OCI-LY3 (cell line): ENCODE measurements at regions not wholly inside any gene's neighbourhood (a gene's known extent, or its start where the extent isn't known, plus 50 kb on each side); places are given as distances from the start of the nearest gene placed in this dataset.

ENCODE experiments used
- H2AFZ ChIP-seq: fragments of 200-600, 300-600 bp; shearing (Covaris generic); 2 replicates; pipeline ENCODE4 v1.6.0; 2014; ENCODE audit warnings: antibody characterized with exemption, low read depth, low read length
- H3K27ac ChIP-seq: fragments of 200-600, 300-600 bp; sonication (generic); 2 replicates; pipeline ENCODE4 v1.5.1; 2014; ENCODE audit warnings: mild to moderate bottlenecking, low read length, moderate library complexity, mixed read lengths
- H3K27me3 ChIP-seq: fragments of 200-600, 300-600 bp; sonication (generic); 2 replicates; pipeline ENCODE4 v1.6.1; 2014; ENCODE audit warnings: low read depth, low read length, mixed read lengths
- H3K36me3 ChIP-seq: fragments of 200-600, 300-600 bp; sonication (generic); replicated peaks from 2 replicates; pipeline ENCODE3; 2014; ENCODE audit warnings: low read depth, low read length, mixed read lengths
- H3K4me1 ChIP-seq: fragments of 300-600, 200-600 bp; sonication (generic); 2 replicates; pipeline ENCODE4 v1.6.1; 2014; ENCODE audit warnings: low read length, mixed read lengths
- H3K4me2 ChIP-seq: fragments of 200-600, 300-600 bp; sonication (generic); 2 replicates; pipeline ENCODE4 v1.6.1; 2014; ENCODE audit warnings: low read length, mixed read lengths
- H3K4me3 ChIP-seq: fragments of 300-600, 200-600 bp; sonication (generic); 2 replicates; pipeline ENCODE4 v1.5.1; 2014; ENCODE audit warnings: antibody characterized with exemption, mild to moderate bottlenecking, low read length, moderate library complexity
- H3K79me2 ChIP-seq: fragments of 300-600, 200-600 bp; shearing (Covaris generic); 2 replicates; pipeline ENCODE4 v1.6.1; 2014; ENCODE audit warnings: mild to moderate bottlenecking, low read length, mixed read lengths
- H3K9ac ChIP-seq: fragments of 300-600, 200-600 bp; shearing (Covaris generic); 2 replicates; pipeline ENCODE4 v1.6.0; 2014; ENCODE audit warnings: mild to moderate bottlenecking, low read length, moderate library complexity
- H3K9me3 ChIP-seq: fragments of 200-600, 300-600 bp; shearing (Covaris generic); 2 replicates; pipeline ENCODE4 v1.6.1; 2014; ENCODE audit warnings: low read length, mixed read lengths; ENCODE audit not compliant: insufficient read depth
- H4K20me1 ChIP-seq: fragments of 200-600, 300-600 bp; sonication (generic); 2 replicates; pipeline ENCODE4 v1.6.1; 2016; ENCODE audit warnings: low read length, mixed read lengths; ENCODE audit not compliant: insufficient read depth
- EZH2phosphoT487 ChIP-seq: fragments of 200-600 bp; shearing (Covaris generic); IDR thresholded peaks from 2 replicates; pipeline ENCODE4 v1.6.1; 2018; ENCODE audit warnings: antibody characterized with exemption, mixed run types, low read depth
- TF ChIP-seq, protein P1 (sequence below): fragments of 200-600, 300-600 bp; sonication (generic); IDR thresholded peaks from 2 replicates; pipeline ENCODE4 v1.5.1; 2014; ENCODE audit warnings: antibody characterized with exemption, low read length, low read depth

DNA sequence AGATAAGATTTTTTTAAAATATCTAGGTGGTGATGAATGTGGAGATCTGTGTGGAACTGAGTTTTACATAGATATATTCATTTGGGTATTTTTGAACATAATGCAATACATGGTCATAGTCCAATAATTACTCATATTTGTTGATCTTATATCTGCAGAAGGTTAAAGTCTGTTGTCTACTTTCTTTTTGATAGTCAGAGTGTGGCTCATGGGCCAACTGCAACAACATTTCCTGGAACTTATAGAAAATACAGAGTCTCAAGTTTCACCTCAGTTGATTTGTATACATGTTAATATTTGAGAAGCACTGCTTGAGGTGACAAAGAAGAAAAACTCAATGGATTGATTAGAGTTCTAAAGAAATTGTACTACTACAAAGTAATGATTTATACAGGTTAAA, 408.4 kb downstream of the ARAP2 start:
- no peaks in the 10 kb centered on the region for H3K27me3 ChIP-seq
- no peak overlapping the region for H3K4me2 ChIP-seq
- TF ChIP-seq, protein P1, sequence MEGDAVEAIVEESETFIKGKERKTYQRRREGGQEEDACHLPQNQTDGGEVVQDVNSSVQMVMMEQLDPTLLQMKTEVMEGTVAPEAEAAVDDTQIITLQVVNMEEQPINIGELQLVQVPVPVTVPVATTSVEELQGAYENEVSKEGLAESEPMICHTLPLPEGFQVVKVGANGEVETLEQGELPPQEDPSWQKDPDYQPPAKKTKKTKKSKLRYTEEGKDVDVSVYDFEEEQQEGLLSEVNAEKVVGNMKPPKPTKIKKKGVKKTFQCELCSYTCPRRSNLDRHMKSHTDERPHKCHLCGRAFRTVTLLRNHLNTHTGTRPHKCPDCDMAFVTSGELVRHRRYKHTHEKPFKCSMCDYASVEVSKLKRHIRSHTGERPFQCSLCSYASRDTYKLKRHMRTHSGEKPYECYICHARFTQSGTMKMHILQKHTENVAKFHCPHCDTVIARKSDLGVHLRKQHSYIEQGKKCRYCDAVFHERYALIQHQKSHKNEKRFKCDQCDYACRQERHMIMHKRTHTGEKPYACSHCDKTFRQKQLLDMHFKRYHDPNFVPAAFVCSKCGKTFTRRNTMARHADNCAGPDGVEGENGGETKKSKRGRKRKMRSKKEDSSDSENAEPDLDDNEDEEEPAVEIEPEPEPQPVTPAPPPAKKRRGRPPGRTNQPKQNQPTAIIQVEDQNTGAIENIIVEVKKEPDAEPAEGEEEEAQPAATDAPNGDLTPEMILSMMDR = no peak
- no peak for TF ChIP-seq EZH2phosphoT487
- no peaks in the 10 kb centered on the region for H3K36me3 ChIP-seq
- H2AFZ ChIP-seq = no peak overlapping the region
- no peaks in the 10 kb centered on the region for H3K79me2 ChIP-seq
- no peaks in the 10 kb centered on the region for H3K4me1 ChIP-seq
- no peak overlapping the region for H3K9ac ChIP-seq
- no peak overlapping the region for H3K27ac ChIP-seq
- no peaks in the 10 kb centered on the region for H3K9me3 ChIP-seq
- no peaks in the 10 kb centered on the region for H4K20me1 ChIP-seq
- no peak overlapping the region for H3K4me3 ChIP-seq

DNA sequence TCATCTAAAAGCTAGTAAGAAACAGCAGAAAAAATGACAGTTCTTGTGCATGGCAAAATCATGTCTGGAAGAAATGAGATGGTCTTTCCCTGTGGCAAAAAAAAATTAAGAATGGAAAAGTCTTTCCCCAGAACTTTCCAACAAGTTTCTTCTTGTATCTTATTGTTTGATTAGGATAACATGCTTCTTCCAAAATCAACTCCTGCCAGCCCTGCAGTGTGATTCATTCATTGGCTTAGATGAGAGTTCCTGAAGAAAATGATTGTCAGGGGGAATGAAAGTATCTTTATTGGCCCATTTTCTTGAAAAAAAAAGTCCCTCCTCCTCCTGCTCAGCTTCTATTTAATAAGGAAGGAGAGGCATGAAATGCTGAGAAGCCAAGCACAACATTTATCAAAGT, 407.7 kb downstream of the ARAP2 start:
- H3K4me3 ChIP-seq = no peak overlapping the region
- H3K4me2 ChIP-seq = no peak overlapping the region
- H3K36me3 ChIP-seq = no peaks in the 10 kb centered on the region
- TF ChIP-seq, protein P1 = no peak
- no peak for TF ChIP-seq EZH2phosphoT487
- no peaks in the 10 kb centered on the region for H4K20me1 ChIP-seq
- H3K27me3 ChIP-seq = no peaks in the 10 kb centered on the region
- H3K9ac ChIP-seq = no peak overlapping the region
- H3K79me2 ChIP-seq = no peaks in the 10 kb centered on the region
- no peaks in the 10 kb centered on the region for H3K9me3 ChIP-seq
- no peaks in the 10 kb centered on the region for H3K4me1 ChIP-seq
- H3K27ac ChIP-seq = no peak overlapping the region
- no peak overlapping the region for H2AFZ ChIP-seq

DNA sequence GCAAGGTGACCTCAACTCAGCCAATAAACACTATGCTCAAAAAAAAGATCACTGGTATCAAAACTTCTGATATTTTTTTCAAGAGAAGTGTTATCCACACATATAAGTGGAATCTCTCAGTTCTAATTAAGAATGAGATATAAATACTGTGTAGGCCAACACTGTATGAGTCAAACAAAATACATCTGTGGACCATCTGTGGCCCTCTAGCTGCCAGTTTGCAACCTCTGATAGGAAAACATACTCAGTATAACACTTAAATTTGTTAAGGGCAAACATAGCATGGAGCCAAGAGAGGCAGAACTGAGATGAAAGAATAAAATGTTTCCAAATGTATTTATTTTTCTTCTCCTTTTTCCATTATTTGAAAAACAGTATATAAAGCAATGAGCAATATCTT, 377.3 kb downstream of the ARAP2 start:
- Histone ChIP-seq H3K9me3 (no peaks in the 10 kb centered on the region), H3K4me2 (no peak overlapping the region), H3K27ac (no peak overlapping the region), H3K27me3 (no peaks in the 10 kb centered on the region), H3K4me3 (no peak overlapping the region), H4K20me1 (no peaks in the 10 kb centered on the region), H3K79me2 (no peaks in the 10 kb centered on the region), H3K36me3 (no peaks in the 10 kb centered on the region), H2AFZ (no peak overlapping the region), H3K4me1 (no peaks in the 10 kb centered on the region), H3K9ac (no peak overlapping the region)
- TF ChIP-seq EZH2phosphoT487 = no peak
- TF ChIP-seq, protein P1 = no peak

DNA sequence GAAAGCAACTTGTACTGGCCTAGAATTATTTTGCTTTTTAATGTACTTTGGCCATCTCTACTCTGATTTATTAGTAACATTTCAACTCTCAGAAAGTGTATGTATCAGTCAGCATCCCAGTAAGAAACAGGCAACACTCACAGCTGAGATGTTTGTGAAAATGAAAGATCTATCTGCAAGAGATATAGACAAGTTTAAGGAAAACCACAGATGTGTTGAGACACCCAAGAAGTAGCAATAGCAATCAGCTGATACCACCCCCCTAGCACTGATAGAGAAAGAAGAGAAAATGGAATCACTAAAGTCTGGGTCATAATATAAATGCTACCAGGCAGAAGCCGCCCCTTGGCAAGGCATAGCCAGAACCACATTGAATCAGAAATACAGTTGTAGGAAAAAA, 372.0 kb downstream of the ARAP2 start:
- Histone ChIP-seq H4K20me1 (no peaks in the 10 kb centered on the region), H3K9me3 (no peaks in the 10 kb centered on the region), H3K36me3 (no peaks in the 10 kb centered on the region), H3K4me3 (no peak overlapping the region), H3K79me2 (no peaks in the 10 kb centered on the region), H3K4me1 (no peaks in the 10 kb centered on the region), H3K4me2 (no peak overlapping the region), H2AFZ (no peak overlapping the region), H3K27ac (no peak overlapping the region), H3K9ac (no peak overlapping the region), H3K27me3 (no peaks in the 10 kb centered on the region)
- TF ChIP-seq EZH2phosphoT487 = no peak
- TF ChIP-seq, protein P1 = no peak
